Central memory CD8-positive, alpha-beta T cell (primary cell): ENCODE measurements at regions not wholly inside any gene's neighbourhood (a gene's known extent, or its start where the extent isn't known, plus 50 kb on each side); places are given as distances from the start of the nearest gene placed in this dataset.
A peak's percentile ranks its signal among the peaks of the same experiment; 100 is the strongest.
"Not testable (repeated sequence)": the region's sequence is repeated elsewhere in the genome, so short reads cannot be mapped to it uniquely, and the experiment has no call there.

Experiments used
- ATAC-seq: fragments of 150-1000 bp; cut with Tn5 transposase; replicated peaks from 2 replicates; pipeline ENCODE4 v1.10.0; 2022; ENCODE audit warnings: mild to moderate bottlenecking, moderate FRiP score, moderate number of reproducible peaks; ENCODE audit not compliant: poor library complexity, severe bottlenecking; ENCODE audit errors: extremely low read depth
- DNase-seq, 2 donors: peaks; one replicate each; pipeline ENCODE4 v3.0.0; 2021; ENCODE audit warnings: low spot score in 2 of 2
- H3K27ac Mint-ChIP-seq: one replicate; pipeline ENCODE4 v1.8.0; 2022; ENCODE audit warnings: low read depth, mild to moderate bottlenecking, moderate library complexity, mixed read lengths
- H3K27me3 Mint-ChIP-seq: one replicate; pipeline ENCODE4 v1.8.0; 2022; ENCODE audit warnings: mixed read lengths
- H3K36me3 Mint-ChIP-seq: one replicate; pipeline ENCODE4 v1.8.0; 2022; ENCODE audit warnings: mild to moderate bottlenecking, moderate library complexity, mixed read lengths; ENCODE audit not compliant: insufficient read depth
- H3K4me1 Mint-ChIP-seq: one replicate; pipeline ENCODE4 v1.8.0; 2022; ENCODE audit warnings: mixed read lengths
- H3K4me3 Mint-ChIP-seq: one replicate; pipeline ENCODE4 v1.8.0; 2022; ENCODE audit warnings: mild to moderate bottlenecking, moderate library complexity, mixed read lengths
- H3K9me3 Mint-ChIP-seq: one replicate; pipeline ENCODE4 v1.8.0; 2022; ENCODE audit warnings: mixed read lengths

GRCh38 chr5:99072846-99073245 is 144.0 kb upstream of the CHD1 start:
- DNase-seq (no peak), ATAC-seq (no peak)
- Mint-ChIP-seq H3K36me3 (peaks cover 2% of the 10 kb centered on the region), H3K27ac (no peak overlapping the region), H3K27me3 (peaks cover 11% of the 10 kb centered on the region), H3K4me1 (no peaks in the 10 kb centered on the region), H3K9me3 (no peaks in the 10 kb centered on the region), H3K4me3 (no peak overlapping the region)

- Mint-ChIP-seq H3K9me3 (no peaks in the 10 kb centered on the region), H3K4me1 (no peaks in the 10 kb centered on the region), H3K36me3 (peaks cover 2% of the 10 kb centered on the region), H3K4me3 (no peak overlapping the region), H3K27me3 (no peaks in the 10 kb centered on the region), H3K27ac (no peak overlapping the region)
- no peak for DNase-seq
- ATAC-seq = no peak
Measured at GRCh38 chr5:99070822-99071221, 142.0 kb upstream of the CHD1 start.

GRCh38 chr5:99070362-99070761 is 141.6 kb upstream of the CHD1 start:
- Mint-ChIP-seq H3K4me1 (no peaks in the 10 kb centered on the region), H3K9me3 (no peaks in the 10 kb centered on the region), H3K27ac (no peak overlapping the region), H3K27me3 (no peaks in the 10 kb centered on the region), H3K36me3 (peaks cover 2% of the 10 kb centered on the region), H3K4me3 (no peak overlapping the region)
- ATAC-seq (no peak), DNase-seq (no peak)

- no peak for DNase-seq
- Mint-ChIP-seq H3K4me1 (no peaks in the 10 kb centered on the region), H3K9me3 (no peaks in the 10 kb centered on the region), H3K4me3 (no peak overlapping the region), H3K27me3 (peaks cover 6% of the 10 kb centered on the region), H3K36me3 (no peaks in the 10 kb centered on the region), H3K27ac (no peak overlapping the region)
- ATAC-seq = no peak
Measured at GRCh38 chr5:99068944-99069650, 140.3 kb upstream of the CHD1 start.

- no peak overlapping the region for H3K4me3 Mint-ChIP-seq
- no peak for ATAC-seq
- H3K27me3 Mint-ChIP-seq = peaks cover 25% of the 10 kb centered on the region
- H3K27ac Mint-ChIP-seq = no peak overlapping the region
- H3K36me3 Mint-ChIP-seq = no peaks in the 10 kb centered on the region
- DNase-seq = no peak
- no peaks in the 10 kb centered on the region for H3K4me1 Mint-ChIP-seq
- no peaks in the 10 kb centered on the region for H3K9me3 Mint-ChIP-seq
Measured at GRCh38 chr5:99063737-99064136, 134.9 kb upstream of the CHD1 start.

- H3K4me1 Mint-ChIP-seq = no peaks in the 10 kb centered on the region
- H3K36me3 Mint-ChIP-seq = no peaks in the 10 kb centered on the region
- H3K27ac Mint-ChIP-seq = no peak overlapping the region
- DNase-seq (no peak), ATAC-seq (no peak)
- H3K4me3 Mint-ChIP-seq = no peak overlapping the region
- no peaks in the 10 kb centered on the region for H3K9me3 Mint-ChIP-seq
- H3K27me3 Mint-ChIP-seq = peaks cover 25% of the 10 kb centered on the region
Measured at GRCh38 chr5:99061711-99062110, 132.9 kb upstream of the CHD1 start.

- Mint-ChIP-seq H3K27me3 (peaks cover 25% of the 10 kb centered on the region), H3K9me3 (no peaks in the 10 kb centered on the region), H3K27ac (no peak overlapping the region), H3K4me3 (no peak overlapping the region), H3K4me1 (no peaks in the 10 kb centered on the region), H3K36me3 (no peaks in the 10 kb centered on the region)
- ATAC-seq (no peak), DNase-seq (no peak)
Measured at GRCh38 chr5:99061299-99061698, 132.5 kb upstream of the CHD1 start.

GRCh38 chr5:99060306-99061261 is 131.8 kb upstream of the CHD1 start:
- Mint-ChIP-seq H3K27me3 (peaks cover 25% of the 10 kb centered on the region), H3K36me3 (no peaks in the 10 kb centered on the region), H3K4me1 (no peaks in the 10 kb centered on the region), H3K27ac (no peak overlapping the region), H3K4me3 (no peak overlapping the region), H3K9me3 (no peaks in the 10 kb centered on the region)
- ATAC-seq (peak; percentile 75), DNase-seq (peak; percentile 76 to 88)

GRCh38 chr5:99059685-99060084 is 130.9 kb upstream of the CHD1 start:
- Mint-ChIP-seq H3K4me3 (no peak overlapping the region), H3K27me3 (peaks cover 24% of the 10 kb centered on the region), H3K27ac (no peak overlapping the region), H3K4me1 (no peaks in the 10 kb centered on the region), H3K9me3 (no peaks in the 10 kb centered on the region), H3K36me3 (no peaks in the 10 kb centered on the region)
- ATAC-seq (peak; percentile 32), DNase-seq (no peak)

- no peaks in the 10 kb centered on the region for H3K9me3 Mint-ChIP-seq
- no peaks in the 10 kb centered on the region for H3K36me3 Mint-ChIP-seq
- DNase-seq = no peak
- H3K27ac Mint-ChIP-seq = no peak overlapping the region
- peaks cover 13% of the 10 kb centered on the region for H3K27me3 Mint-ChIP-seq
- H3K4me3 Mint-ChIP-seq = no peak overlapping the region
- H3K4me1 Mint-ChIP-seq = no peaks in the 10 kb centered on the region
- ATAC-seq = no peak
Measured at GRCh38 chr5:99058466-99058865, 129.7 kb upstream of the CHD1 start.

GRCh38 chr5:99054972-99055371 is 126.2 kb upstream of the CHD1 start:
- no peak overlapping the region for H3K4me3 Mint-ChIP-seq

GRCh38 chr5:99045871-99046270 is 117.1 kb upstream of the CHD1 start:
- Mint-ChIP-seq H3K4me1 (no peaks in the 10 kb centered on the region), H3K9me3 (peaks cover 15% of the 10 kb centered on the region), H3K27me3 (no peaks in the 10 kb centered on the region), H3K4me3 (no peak overlapping the region), H3K36me3 (no peaks in the 10 kb centered on the region), H3K27ac (no peak overlapping the region)
- ATAC-seq (no peak), DNase-seq (no peak)

More at GRCh38 chr5:99054972-99055371, 126.2 kb upstream of the CHD1 start:
- no peak overlapping the region for H3K27ac Mint-ChIP-seq
- ATAC-seq (no peak), DNase-seq (no peak)
- H3K36me3 Mint-ChIP-seq = no peaks in the 10 kb centered on the region
- H3K9me3 Mint-ChIP-seq = no peaks in the 10 kb centered on the region
- no peaks in the 10 kb centered on the region for H3K27me3 Mint-ChIP-seq
- no peaks in the 10 kb centered on the region for H3K4me1 Mint-ChIP-seq

GRCh38 chr5:99043257-99043656 is 114.5 kb upstream of the CHD1 start:
- DNase-seq, H3K27me3 Mint-ChIP-seq, H3K4me3 Mint-ChIP-seq, H3K27ac Mint-ChIP-seq, H3K36me3 Mint-ChIP-seq, ATAC-seq: not testable (repeated sequence)
- Mint-ChIP-seq H3K4me1 (peaks cover 14% of the 10 kb centered on the region), H3K9me3 (peaks cover 38% of the 10 kb centered on the region)
